GM19239 (cell line): ENCODE measurements at regions not wholly inside any gene's neighbourhood (a gene's known extent, or its start where the extent isn't known, plus 50 kb on each side); places are given as distances from the start of the nearest gene placed in this dataset.

Experiments used
- DNase-seq: peaks from one replicate; pipeline ENCODE4 v3.0.0; 2011; ENCODE audit warnings: low spot score; ENCODE audit not compliant: insufficient read length
- FAIRE-seq: peaks from 2 replicates; lab custom pipeline; 2011; peaks lifted over from hg19 to GRCh38; lab: Jason Lieb, UNC

DNA sequence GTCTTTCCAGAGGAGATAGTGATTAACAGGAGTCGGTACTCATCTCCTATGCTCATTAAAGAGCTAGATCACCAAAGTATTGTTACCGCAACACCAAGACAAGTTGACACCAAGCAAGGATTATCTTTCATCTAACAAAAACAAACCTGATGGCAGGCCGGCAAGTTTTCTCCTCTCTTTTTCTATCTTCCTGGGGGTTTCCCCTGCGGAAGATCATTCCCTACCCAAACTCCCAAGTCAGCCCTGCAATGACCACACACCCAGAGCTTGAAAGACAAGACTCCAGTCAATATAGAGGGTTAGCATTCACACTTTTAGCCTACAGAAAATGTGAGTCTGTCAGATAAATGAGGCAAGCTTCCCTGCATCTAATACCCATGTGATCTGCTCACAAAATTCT is 312.1 kb downstream of the SOX9 start:
- FAIRE-seq (no peak), DNase-seq (no peak)

DNA sequence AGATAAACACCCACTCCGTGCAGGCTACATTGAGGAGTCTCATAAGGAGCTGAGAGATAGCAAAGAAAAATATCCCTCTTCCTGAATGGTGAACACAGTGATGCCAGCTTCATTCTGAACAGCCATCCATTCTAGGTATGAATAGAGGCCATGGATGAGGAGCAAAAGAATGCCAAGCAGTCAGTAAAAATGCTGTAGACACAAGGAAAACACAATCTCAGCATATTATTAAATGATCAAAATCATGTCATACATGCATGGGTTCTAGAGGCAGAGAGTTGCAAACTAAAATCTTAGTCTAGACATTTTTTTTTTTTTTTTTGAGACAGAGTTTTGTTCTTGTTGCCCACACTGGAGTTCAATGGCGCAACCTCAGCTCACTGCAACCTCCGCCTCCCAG is 313.0 kb downstream of the SOX9 start:
- FAIRE-seq (no peak), DNase-seq (no peak)

DNA sequence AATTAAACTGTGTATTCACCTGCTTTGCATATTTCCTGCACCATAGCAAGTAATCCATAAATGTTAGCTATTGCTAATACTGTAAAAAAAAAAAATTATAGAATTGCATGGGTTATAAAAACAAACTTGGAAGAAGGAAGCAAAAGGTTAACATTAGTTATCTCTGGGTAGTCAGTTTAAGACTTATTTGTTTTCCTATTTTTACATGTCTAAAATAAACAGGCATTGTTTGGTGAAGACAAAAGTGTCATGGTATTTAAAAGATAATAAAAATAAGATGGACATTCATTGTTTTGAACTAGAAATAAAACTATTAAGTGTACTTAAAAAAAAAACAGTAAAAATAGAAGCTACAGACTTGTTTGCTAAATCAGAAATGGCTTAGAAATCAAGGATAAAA is 313.8 kb downstream of the SOX9 start:
- DNase-seq: no peak
- no peak for FAIRE-seq

GRCh38 chr17:72434991-72435618 is 314.3 kb downstream of the SOX9 start:
- no peak for DNase-seq

GRCh38 chr17:72438783-72439182 is 318.0 kb downstream of the SOX9 start:
- FAIRE-seq: no peak

More at GRCh38 chr17:72434991-72435618, 314.3 kb downstream of the SOX9 start:
- FAIRE-seq: peak; percentile 55

GRCh38 chr17:72439893-72440502 is 319.2 kb downstream of the SOX9 start:
- FAIRE-seq: no peak
- DNase-seq: no peak

More at GRCh38 chr17:72438783-72439182, 318.0 kb downstream of the SOX9 start:
- no peak for DNase-seq

DNA sequence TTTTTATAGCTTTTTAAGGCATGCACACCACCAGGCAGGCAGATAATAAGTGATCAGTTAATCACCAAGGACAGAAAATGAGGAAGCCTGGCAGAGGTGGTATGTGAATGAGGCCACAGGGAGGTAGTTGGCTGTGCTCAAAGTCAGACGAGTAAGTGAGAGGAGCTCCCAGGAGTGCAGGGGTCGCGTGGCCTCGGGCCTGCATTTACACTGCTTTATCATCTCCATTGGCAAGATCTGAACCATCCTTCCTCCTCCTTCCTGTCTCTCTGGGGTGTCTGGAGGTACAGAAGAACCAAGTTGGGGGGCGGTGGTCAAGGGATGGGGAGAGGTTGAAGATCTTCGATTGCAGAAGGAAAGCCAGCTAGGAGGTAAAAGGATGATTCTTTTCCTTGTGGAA is 320.1 kb downstream of the SOX9 start:
- FAIRE-seq: no peak
- DNase-seq: no peak

- FAIRE-seq (no peak), DNase-seq (no peak)
These were observed 321.1 kb downstream of the SOX9 start for GRCh38 chr17:72441909-72442308.

- FAIRE-seq (no peak), DNase-seq (no peak)
These were observed 323.8 kb downstream of the SOX9 start for GRCh38 chr17:72444517-72445054.

DNA sequence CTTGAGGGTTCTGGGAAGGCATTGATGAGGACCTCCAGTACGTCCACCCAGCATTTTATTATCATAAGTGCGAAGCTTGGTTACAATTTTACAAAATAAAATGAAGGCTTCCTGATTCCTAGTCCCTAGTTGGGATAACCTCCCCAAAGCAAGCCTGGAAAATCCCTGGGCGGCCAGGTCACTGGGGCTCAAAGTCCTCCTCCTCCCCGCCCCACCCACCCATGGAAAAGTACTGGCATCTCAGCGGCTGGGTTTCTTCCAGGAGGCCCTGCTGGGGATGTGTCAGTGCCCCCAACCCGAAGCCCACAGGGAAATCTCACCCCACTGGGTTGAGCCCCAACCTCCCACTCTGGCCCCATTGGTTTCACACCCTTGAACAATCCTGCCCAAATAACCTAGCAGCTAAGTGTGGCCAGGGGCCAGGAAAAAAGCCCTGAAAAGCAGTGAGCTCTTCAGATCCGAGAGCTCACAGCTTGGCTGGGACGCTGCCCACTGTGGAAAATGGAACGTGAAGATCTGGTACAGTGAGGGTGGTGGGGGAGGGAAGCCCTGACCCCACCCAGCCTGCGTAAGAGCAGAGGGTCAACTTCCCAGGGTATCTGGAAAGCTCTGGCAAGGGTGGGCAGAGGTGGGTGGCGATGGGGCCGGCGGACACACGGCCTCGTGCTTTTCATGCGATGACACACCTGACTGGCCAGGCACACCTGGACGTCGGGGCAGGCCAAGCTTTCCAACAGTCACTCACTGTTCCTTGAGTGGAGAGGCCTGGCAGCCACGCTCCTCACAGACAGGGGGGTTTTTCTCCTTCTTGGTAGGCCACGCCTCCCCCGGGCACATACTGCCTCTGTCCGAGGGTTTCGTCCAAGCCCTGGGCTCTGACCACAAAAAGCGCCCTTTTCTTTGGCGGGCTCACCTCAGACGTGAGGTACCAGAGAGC is 324.5 kb downstream of the SOX9 start:
- no peak for DNase-seq
- no peak for FAIRE-seq

- DNase-seq (no peak), FAIRE-seq (no peak)
These were observed 325.3 kb downstream of the SOX9 start for GRCh38 chr17:72446118-72446517.

DNA sequence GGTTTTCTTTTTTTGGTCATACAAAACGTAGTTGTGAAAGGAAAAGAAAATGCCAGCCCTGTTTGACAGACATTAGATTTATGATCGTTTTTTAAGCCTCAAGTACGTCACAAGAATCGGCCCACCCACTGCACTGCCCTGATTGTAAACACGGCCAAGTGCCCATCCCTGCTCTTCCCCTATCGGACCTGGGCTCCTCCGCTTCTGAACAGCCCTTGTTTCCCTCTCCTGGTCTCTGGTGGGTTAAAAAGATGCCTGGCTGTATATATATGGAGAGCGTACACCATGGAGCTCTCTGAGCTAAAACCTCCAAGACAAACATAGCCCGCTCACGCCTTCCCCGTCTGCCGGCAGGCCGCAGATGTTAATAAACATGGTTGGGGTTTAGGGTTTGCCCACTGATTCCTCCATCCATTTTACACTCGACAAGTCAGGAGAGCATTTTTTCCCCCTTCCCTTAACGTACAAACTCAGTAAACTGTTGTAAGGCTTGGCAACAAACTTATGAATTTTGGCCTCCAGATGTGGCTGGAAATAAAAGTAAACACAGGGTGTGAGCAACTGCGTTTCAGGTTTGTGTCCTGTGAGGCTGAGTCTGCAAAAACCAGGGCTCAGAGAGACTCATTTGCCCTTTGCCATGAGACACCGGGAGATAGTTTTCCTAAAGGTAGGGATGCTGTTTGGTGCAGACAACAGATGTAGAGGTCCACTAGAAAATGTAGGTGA is 325.9 kb downstream of the SOX9 start:
- DNase-seq (no peak), FAIRE-seq (no peak)

- DNase-seq (no peak), FAIRE-seq (no peak)
These were observed 326.4 kb downstream of the SOX9 start for GRCh38 chr17:72447251-72447640.

GRCh38 chr17:72448019-72448418 is 327.2 kb downstream of the SOX9 start:
- no peak for FAIRE-seq
- no peak for DNase-seq

- FAIRE-seq (peak; percentile 51), DNase-seq (no peak)
These were observed 331.7 kb downstream of the SOX9 start for GRCh38 chr17:72452286-72453173.

DNA sequence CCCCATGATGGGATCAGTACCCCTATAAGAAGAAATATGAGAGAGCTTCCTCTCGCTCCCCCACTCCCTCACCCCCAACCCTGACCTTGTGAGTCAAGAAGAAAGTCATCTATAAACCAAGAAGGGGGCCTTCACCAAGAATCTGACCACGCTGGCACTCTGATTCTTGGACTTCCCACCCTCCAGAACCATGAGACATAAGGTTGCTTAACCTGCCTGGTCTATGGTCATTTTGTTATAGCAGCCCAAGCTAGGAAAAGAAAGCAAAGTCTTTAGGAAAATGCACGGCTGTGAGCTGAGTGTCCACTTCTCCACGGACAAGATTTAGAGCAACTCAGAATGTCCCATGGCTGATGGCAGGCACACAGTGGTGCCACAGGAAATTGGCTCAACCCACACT is 333.5 kb downstream of the SOX9 start:
- DNase-seq (no peak), FAIRE-seq (no peak)

GRCh38 chr17:72455562-72455961 is 334.7 kb downstream of the SOX9 start:
- DNase-seq (no peak), FAIRE-seq (no peak)

DNA sequence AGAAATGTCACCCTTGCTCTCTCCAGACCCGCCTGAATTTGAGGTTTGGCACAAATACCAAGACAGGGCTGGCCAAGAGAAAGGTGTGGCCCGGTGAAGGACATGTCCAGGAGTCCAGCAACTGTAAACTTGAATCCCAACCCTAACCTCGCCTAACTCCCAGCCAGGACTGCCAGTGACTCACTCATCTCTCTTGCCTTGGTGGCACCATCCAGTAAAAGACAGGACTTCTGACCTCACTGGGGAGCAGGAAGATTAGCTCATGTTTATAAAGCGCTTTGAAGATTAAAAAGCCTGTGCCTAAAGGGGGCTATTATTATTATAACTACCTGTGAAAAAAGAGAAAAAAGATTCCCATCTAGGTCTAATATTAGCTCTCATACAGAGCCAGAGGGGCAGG is 335.3 kb downstream of the SOX9 start:
- FAIRE-seq (no peak), DNase-seq (no peak)

DNA sequence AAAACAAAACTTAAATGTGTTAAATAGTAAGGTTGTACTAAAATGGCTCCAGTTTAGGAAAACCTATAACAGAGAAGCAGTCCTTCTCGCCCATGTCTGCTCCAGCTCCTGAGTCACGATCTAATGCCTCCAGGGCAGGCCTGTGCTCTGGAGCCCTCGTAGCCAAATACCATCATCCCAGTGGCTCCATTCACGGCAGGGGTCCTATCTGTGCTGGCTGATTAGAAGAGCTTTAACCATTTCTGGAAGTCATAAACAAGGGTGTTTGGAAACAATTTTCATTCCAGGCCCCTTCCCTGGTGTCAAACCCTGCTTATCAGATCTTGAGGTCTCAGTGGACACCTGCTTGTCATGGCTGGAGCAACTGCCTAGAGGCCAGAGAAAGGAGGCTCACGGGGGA is 336.9 kb downstream of the SOX9 start:
- DNase-seq (no peak), FAIRE-seq (no peak)
